GM23248 (cell line): ENCODE measurements at regions not wholly inside any gene's neighbourhood (a gene's known extent, or its start where the extent isn't known, plus 50 kb on each side); places are given as distances from the start of the nearest gene placed in this dataset.

Source experiments
- DNase-seq: peaks from one replicate; pipeline ENCODE4 v3.0.0-alpha.2; 2015
- H2AFZ ChIP-seq: fragments of 200-600 bp; sonication (generic); 2 replicates; pipeline ENCODE4 v1.6.1; 2016; ENCODE audit warnings: antibody characterized with exemption
- H3F3A ChIP-seq: fragments of 200-600 bp; sonication (generic); 2 replicates; pipeline ENCODE4 v1.6.1; 2016; ENCODE audit warnings: mild to moderate bottlenecking, antibody characterized with exemption, mixed run types; ENCODE audit not compliant: insufficient read depth
- H3K27ac ChIP-seq: fragments of 200-600 bp; sonication (generic); 2 replicates; pipeline ENCODE4 v1.5.1; 2016; ENCODE audit warnings: mild to moderate bottlenecking
- H3K27me3 ChIP-seq: fragments of 200-600 bp; sonication (generic); replicated peaks from 2 replicates; pipeline ENCODE4 v1.6.1; 2016; ENCODE audit warnings: mild to moderate bottlenecking; ENCODE audit not compliant: insufficient read depth
- H3K36me3 ChIP-seq: fragments of 200-600 bp; sonication (generic); 2 replicates; pipeline ENCODE4 v1.6.1; 2016; ENCODE audit warnings: low read depth, mild to moderate bottlenecking
- H3K4me1 ChIP-seq: fragments of 200-600 bp; sonication (generic); 2 replicates; pipeline ENCODE4 v1.6.1; 2016; ENCODE audit warnings: mild to moderate bottlenecking; ENCODE audit not compliant: insufficient read depth
- H3K4me2 ChIP-seq: fragments of 200-600 bp; sonication (generic); one replicate; pipeline ENCODE4 v1.6.1; 2016; ENCODE audit warnings: mild to moderate bottlenecking; ENCODE audit not compliant: unreplicated experiment
- H3K4me3 ChIP-seq: fragments of 200-600 bp; sonication (generic); 2 replicates; pipeline ENCODE4 v1.5.1; 2016; ENCODE audit warnings: mild to moderate bottlenecking
- H3K79me2 ChIP-seq: fragments of 200-600 bp; sonication (generic); 2 replicates; pipeline ENCODE4 v1.6.1; 2016; ENCODE audit warnings: mild to moderate bottlenecking; ENCODE audit not compliant: insufficient read depth
- H3K9ac ChIP-seq: fragments of 200-600 bp; sonication (generic); 2 replicates; pipeline ENCODE4 v1.6.1; 2016; ENCODE audit warnings: mild to moderate bottlenecking
- H3K9me2 ChIP-seq: fragments of 200-600 bp; sonication (generic); 2 replicates; pipeline ENCODE4 v1.6.1; 2016; ENCODE audit warnings: mixed run types, mild to moderate bottlenecking, moderate library complexity; ENCODE audit not compliant: insufficient read depth
- H3K9me3 ChIP-seq: fragments of 200-600 bp; sonication (generic); one replicate; pipeline ENCODE4 v1.6.1; 2017; ENCODE audit warnings: low read depth
- H4K20me1 ChIP-seq: fragments of 200-600 bp; sonication (generic); 2 replicates; pipeline ENCODE4 v1.6.0; 2016; ENCODE audit not compliant: insufficient read depth
- EZH2 ChIP-seq: fragments of 200-600 bp; sonication (generic); IDR thresholded peaks from 2 replicates; pipeline ENCODE4 v1.6.1; 2018; ENCODE audit warnings: antibody characterized with exemption, mild to moderate bottlenecking; ENCODE audit not compliant: insufficient read depth, poor library complexity, severe bottlenecking
- EZH2phosphoT487 ChIP-seq: fragments of 200-600 bp; sonication (generic); IDR thresholded peaks from 2 replicates; pipeline ENCODE4 v1.6.1; 2018; ENCODE audit warnings: antibody characterized with exemption, moderate library complexity, mild to moderate bottlenecking, low read depth; ENCODE audit not compliant: insufficient read depth
- WGBS, 2 experiments: methylation state at CpG; one replicate each; pipeline ENCODE4 v1.1.6; 2015 to 2017; ENCODE audit warnings: low lambda C conversion rate in 2 of 2, low coverage in 1 of 2; ENCODE audit errors: missing lambda C conversion rate in 2 of 2; 5-methylcytosine and 5-hydroxymethylcytosine counted together
- in situ Hi-C: fragments of 300-500 bp; cut with MboI; formaldehyde crosslinking; loops from 2 replicates; pipeline ENCODE4 v1.15.0; 2020

DNA sequence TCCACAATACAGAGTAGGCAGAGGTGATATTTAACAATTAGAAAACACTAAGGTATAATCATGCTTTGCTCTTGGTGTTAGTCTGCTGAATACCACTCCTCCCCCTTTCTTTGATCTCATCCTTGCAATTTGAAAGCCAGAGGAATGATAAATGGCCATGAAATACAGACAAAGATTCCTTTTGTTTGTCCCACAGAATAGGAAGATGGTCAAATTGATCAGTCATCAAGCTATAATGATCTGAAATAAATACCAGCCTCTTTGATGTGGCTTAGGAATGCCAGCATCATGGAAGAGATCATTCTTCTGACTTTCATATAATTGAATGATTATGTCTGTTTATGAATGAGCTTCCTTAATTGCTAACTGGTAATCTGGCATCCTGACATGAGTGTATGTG lies 1541.7 kb upstream of the CDH8 start:
- Histone ChIP-seq H3K9me3 (no peaks in the 10 kb centered on the region), H3K36me3 (no peaks in the 10 kb centered on the region), H3K4me2 (no peak overlapping the region), H4K20me1 (no peaks in the 10 kb centered on the region), H3K27ac (no peak overlapping the region), H3F3A (no peaks in the 10 kb centered on the region), H3K27me3 (no peaks in the 10 kb centered on the region), H3K9me2 (no peaks in the 10 kb centered on the region), H3K9ac (no peak overlapping the region), H3K79me2 (no peaks in the 10 kb centered on the region), H3K4me3 (no peak overlapping the region), H2AFZ (no peak overlapping the region), H3K4me1 (no peaks in the 10 kb centered on the region)
- no peak for TF ChIP-seq EZH2
- no peak for TF ChIP-seq EZH2phosphoT487
- no peak for DNase-seq
- in situ Hi-C loops, result no loop called here

DNA sequence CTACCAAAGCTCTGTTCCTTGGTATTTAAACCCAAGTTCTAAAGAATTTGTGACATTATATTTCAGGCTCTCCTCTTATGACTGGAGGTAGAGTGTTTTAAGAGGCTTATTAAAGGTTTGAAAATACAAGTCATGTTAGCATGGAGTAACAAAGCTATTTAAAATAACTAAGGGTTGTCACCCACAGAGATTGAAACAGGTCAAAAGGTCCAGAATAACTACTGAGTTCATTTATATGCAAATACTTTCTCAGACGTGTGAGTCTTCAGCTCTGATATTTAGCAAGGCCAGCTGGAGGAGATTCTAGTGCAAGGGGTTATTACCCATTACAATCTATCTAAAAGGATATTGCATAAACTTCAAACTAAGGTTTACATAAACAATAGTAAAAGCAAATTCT lies 1538.8 kb upstream of the CDH8 start:
- Histone ChIP-seq H3F3A (no peaks in the 10 kb centered on the region), H3K4me2 (no peak overlapping the region), H3K9ac (no peak overlapping the region), H4K20me1 (no peaks in the 10 kb centered on the region), H3K4me3 (no peak overlapping the region), H3K4me1 (no peaks in the 10 kb centered on the region), H3K9me2 (no peaks in the 10 kb centered on the region), H3K36me3 (no peaks in the 10 kb centered on the region), H3K27ac (no peak overlapping the region), H2AFZ (no peak overlapping the region), H3K9me3 (no peaks in the 10 kb centered on the region), H3K27me3 (no peaks in the 10 kb centered on the region), H3K79me2 (no peaks in the 10 kb centered on the region)
- no peak for TF ChIP-seq EZH2phosphoT487
- no peak for TF ChIP-seq EZH2
- WGBS, 2 experiments, result 23 to 30% methylated on average over 1 of the region's 1 CpG
- in situ Hi-C loops, result no loop called here
- DNase-seq, result no peak

DNA sequence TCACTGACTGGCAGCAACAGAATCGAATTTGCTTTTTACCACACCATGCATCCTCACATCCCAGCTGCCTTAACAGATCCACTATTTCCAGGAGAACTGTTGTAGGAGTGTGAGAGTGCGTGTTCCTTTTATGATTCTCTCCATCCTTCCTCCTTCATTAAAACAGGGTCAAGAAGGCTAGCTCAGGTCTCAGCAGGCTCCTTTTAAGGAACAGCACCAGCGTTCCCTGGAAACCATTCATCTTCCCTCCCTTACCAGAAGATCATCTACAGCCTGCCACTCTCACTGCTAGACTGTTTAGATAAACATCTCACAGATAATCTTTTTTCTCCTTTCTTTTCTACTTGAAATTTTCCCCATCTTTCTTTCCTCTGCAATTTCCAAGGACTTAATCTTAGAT lies 1531.9 kb upstream of the CDH8 start:
- H4K20me1 ChIP-seq, result no peaks in the 10 kb centered on the region
- DNase-seq, result no peak
- H3K9me2 ChIP-seq, result peaks cover 3% of the 10 kb centered on the region; the same call in 1 of the 2 replicates
- 28 to 34% methylated on average over 3 of the region's 3 CpGs for WGBS, 2 experiments
- H3K4me2 ChIP-seq, result no peak overlapping the region
- no peaks in the 10 kb centered on the region for H3K9me3 ChIP-seq
- no peak overlapping the region for H3K4me3 ChIP-seq
- no peak overlapping the region for H2AFZ ChIP-seq
- TF ChIP-seq EZH2 (no peak), EZH2phosphoT487 (no peak)
- no peaks in the 10 kb centered on the region for H3K79me2 ChIP-seq
- no peaks in the 10 kb centered on the region for H3K36me3 ChIP-seq
- in situ Hi-C loops, result no loop called here
- H3F3A ChIP-seq, result no peaks in the 10 kb centered on the region
- H3K4me1 ChIP-seq, result no peaks in the 10 kb centered on the region
- H3K27me3 ChIP-seq, result no peaks in the 10 kb centered on the region
- no peak overlapping the region for H3K9ac ChIP-seq
- no peak overlapping the region for H3K27ac ChIP-seq

DNA sequence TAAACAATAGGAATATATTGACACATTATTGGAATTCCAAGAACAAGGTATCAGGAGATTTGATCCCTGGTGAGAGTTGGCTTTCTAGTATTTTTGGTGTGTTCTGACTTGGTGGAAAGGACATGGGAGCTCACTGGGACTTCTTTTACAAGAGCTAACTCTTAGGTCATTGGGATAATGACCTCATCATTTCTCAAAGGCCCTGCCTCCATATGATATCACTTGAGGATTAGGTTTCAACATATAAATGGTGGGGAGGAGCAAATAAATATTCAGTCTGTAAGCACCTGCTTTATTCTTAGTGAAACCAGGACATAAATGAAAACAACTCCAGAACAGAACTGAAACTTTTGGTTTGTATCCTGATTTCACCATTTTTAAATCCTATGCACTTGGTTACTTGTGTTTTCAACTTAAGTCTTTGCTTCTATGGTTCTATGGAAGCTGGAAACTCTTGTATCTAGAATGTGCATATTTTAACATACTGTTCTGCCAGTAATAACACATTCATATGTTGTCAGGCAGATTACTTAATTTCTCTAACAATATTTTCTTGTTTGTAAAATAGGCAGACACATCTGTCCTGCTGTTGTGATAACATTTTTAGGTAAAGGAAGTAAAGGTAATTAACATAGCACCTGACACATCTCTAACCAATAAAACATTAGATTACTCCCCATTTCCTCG lies 1527.7 kb upstream of the CDH8 start:
- no peak overlapping the region for H2AFZ ChIP-seq
- no peak for TF ChIP-seq EZH2
- TF ChIP-seq EZH2phosphoT487, result no peak
- 4 to 6% methylated on average over 1 of the region's 1 CpG for WGBS, 2 experiments
- H3K27ac ChIP-seq, result no peak overlapping the region
- no peaks in the 10 kb centered on the region for H3K9me3 ChIP-seq
- H3K4me2 ChIP-seq, result no peak overlapping the region
- no peaks in the 10 kb centered on the region for H3F3A ChIP-seq
- no peaks in the 10 kb centered on the region for H3K4me1 ChIP-seq
- H3K27me3 ChIP-seq, result no peaks in the 10 kb centered on the region
- H3K4me3 ChIP-seq, result no peak overlapping the region
- no peaks in the 10 kb centered on the region for H4K20me1 ChIP-seq
- H3K9me2 ChIP-seq, result peaks cover 3% of the 10 kb centered on the region; the same call in 1 of the 2 replicates
- H3K79me2 ChIP-seq, result no peaks in the 10 kb centered on the region
- no peak for DNase-seq
- H3K36me3 ChIP-seq, result no peaks in the 10 kb centered on the region
- no peak overlapping the region for H3K9ac ChIP-seq
- in situ Hi-C loops, result no loop called here

DNA sequence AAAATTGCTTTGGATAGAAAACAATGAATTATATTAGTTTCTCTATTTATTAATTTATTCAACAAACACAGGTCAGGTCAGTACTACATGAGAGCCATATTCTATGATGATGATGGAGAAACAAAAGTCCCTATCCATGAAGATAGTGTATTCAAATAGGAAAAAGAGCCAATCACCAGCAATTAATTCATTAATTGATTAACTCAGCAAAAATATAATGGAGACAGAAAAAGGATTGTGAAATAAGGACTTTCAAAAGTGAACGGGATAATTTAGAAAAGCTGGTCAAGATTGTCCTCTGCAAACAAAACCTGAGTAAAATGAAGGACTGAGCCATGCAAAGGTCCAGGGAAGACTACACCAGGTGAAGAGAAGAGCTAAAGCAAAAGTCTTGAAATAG lies 1517.7 kb upstream of the CDH8 start:
- TF ChIP-seq EZH2, result no peak
- TF ChIP-seq EZH2phosphoT487, result no peak
- H3K27ac ChIP-seq, result no peak overlapping the region
- H3K4me2 ChIP-seq, result no peak overlapping the region
- H3K79me2 ChIP-seq, result no peaks in the 10 kb centered on the region
- H4K20me1 ChIP-seq, result no peaks in the 10 kb centered on the region
- no peak overlapping the region for H3K9ac ChIP-seq
- H3K4me1 ChIP-seq, result no peaks in the 10 kb centered on the region
- no peaks in the 10 kb centered on the region for H3K9me3 ChIP-seq
- in situ Hi-C loops, result no loop called here
- 10 to 11% methylated on average over 1 of the region's 1 CpG for WGBS, 2 experiments
- no peaks in the 10 kb centered on the region for H3K27me3 ChIP-seq
- no peaks in the 10 kb centered on the region for H3F3A ChIP-seq
- no peaks in the 10 kb centered on the region for H3K36me3 ChIP-seq
- H2AFZ ChIP-seq, result no peak overlapping the region
- H3K9me2 ChIP-seq, result no peaks in the 10 kb centered on the region
- H3K4me3 ChIP-seq, result no peak overlapping the region
- no peak for DNase-seq
